ENCODE measurements at regions not wholly inside any gene's neighbourhood (a gene's known extent, or its start where the extent isn't known, plus 50 kb on each side); places are given as distances from the start of the nearest gene placed in this dataset.

DNA sequence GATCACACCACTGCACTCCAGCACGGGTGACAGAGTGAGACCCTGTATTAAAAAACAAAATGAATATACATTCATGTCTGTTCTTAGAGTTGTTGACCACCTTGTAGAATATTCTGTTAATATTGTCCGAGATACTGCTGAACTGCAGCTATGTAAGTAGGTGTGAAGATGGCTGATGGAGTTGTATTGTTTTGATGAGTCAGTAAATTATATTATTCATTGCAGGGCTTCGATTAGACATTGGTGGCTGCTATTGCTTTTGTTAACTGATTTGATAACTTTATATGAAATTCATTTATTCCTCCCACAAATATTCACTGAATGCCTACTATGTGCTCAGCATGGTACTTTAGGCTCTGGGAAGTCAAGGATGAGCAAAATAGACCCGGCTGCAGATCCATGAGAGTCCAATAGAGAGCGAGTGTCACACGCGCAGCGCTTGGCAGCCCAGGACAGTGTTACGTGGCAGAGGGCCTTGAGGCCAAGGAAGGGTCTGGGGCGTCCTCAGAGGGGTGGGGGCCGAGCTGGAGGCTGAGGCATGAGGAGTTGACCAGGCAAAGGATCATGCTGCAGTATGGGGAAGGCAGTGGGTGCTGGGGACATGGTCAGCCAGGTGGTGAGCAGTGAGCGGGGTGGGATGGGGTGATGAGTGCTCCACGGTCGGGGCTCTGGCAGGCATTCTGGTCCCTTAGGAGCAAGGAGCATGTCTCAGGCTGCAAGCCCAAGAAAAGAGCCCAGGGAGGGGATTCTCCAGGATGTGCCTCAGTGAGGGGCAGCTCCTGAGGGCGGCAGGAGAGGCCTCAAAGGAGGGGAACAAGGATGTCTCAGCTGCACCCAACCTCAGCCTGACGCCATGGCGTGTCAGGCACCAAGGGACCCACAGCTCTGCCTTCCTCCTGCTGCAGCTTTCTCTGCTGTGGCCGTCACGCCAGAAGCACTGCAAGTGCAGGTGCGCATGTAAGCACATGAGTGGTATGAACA is 243.5 kb downstream of the GADD45G start:
- ATAC-seq (ENCODE audit: low read depth) (no peak), DNase-seq (no peak)
- TF ChIP-seq, protein P1, sequence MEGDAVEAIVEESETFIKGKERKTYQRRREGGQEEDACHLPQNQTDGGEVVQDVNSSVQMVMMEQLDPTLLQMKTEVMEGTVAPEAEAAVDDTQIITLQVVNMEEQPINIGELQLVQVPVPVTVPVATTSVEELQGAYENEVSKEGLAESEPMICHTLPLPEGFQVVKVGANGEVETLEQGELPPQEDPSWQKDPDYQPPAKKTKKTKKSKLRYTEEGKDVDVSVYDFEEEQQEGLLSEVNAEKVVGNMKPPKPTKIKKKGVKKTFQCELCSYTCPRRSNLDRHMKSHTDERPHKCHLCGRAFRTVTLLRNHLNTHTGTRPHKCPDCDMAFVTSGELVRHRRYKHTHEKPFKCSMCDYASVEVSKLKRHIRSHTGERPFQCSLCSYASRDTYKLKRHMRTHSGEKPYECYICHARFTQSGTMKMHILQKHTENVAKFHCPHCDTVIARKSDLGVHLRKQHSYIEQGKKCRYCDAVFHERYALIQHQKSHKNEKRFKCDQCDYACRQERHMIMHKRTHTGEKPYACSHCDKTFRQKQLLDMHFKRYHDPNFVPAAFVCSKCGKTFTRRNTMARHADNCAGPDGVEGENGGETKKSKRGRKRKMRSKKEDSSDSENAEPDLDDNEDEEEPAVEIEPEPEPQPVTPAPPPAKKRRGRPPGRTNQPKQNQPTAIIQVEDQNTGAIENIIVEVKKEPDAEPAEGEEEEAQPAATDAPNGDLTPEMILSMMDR (IDR thresholded peaks at IDR 0.05) = no peak
- Mint-ChIP-seq H3K27me3 (no peaks in the 10 kb centered on the region), H3K36me3 (ENCODE audit: low read depth) (no peaks in the 10 kb centered on the region), H3K4me1 (no peaks in the 10 kb centered on the region), H3K4me3 (no peak overlapping the region), H3K9me3 (no peaks in the 10 kb centered on the region), H3K27ac (no peak overlapping the region)
- CTCF ChIA-PET = no interaction called here
- intact Hi-C loops (cut with micrococcal nuclease) = no loop called here
- POLR2A ChIA-PET = no interaction called here

DNA sequence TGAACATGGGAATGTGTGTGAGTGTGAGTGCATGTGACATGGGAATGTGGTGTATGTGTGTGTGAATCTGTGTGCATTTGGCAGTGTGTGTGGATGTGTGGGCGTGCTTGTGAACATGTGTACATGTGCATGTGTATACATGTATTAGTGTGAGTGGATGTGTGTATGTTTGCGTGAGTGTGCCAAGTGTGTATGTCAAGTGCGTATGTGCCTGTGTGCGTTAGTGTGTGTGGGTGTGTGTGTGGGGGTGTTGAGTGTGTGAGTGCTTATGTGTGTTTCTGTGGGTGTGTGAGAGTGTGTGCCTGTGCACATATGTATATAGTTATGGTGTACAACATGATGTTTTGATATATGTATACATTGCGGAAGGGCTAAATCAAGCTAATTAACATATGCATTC is 244.3 kb downstream of the GADD45G start:
- Mint-ChIP-seq H3K9me3 (no peaks in the 10 kb centered on the region), H3K36me3 (ENCODE audit: low read depth) (no peaks in the 10 kb centered on the region), H3K4me1 (no peaks in the 10 kb centered on the region), H3K4me3 (no peak overlapping the region), H3K27ac (no peak overlapping the region), H3K27me3 (no peaks in the 10 kb centered on the region)
- intact Hi-C loops (cut with micrococcal nuclease) = no loop called here
- DNase-seq = no peak
- TF ChIP-seq, protein P1 (IDR thresholded peaks at IDR 0.05) = no peak
- CTCF ChIA-PET = no interaction called here
- no peak for ATAC-seq (ENCODE audit: low read depth)
- POLR2A ChIA-PET = interaction anchor here (0.6 kb wide), 1 partner anchor 14 kb away, joined by 3 read pairs; no protein-coding TSS in a partner anchor

DNA sequence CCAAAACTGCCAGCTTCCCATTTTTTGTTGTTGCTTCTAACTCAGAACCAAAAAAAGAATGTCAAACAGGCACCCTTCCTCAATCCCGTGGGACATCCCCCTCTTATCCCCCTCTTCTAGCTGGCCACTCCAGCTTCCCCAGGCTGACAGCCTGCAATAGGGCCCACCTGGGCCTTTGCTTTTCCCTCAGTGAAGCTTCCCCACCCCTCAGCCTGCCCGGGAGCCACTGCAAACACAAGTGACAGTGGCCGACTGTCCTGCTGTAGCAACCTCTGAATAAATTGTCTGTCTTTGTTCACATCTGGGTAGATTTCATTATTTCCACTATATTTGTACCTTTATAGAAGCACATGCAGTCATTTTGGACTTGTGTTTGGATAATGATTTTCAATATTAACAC is 245.3 kb downstream of the GADD45G start:
- H3K27me3 Mint-ChIP-seq = no peaks in the 10 kb centered on the region
- CTCF ChIA-PET = no interaction called here
- POLR2A ChIA-PET = no interaction called here
- DNase-seq (no peak), ATAC-seq (ENCODE audit: low read depth) (no peak)
- no peak overlapping the region for H3K27ac Mint-ChIP-seq
- H3K9me3 Mint-ChIP-seq = no peaks in the 10 kb centered on the region
- intact Hi-C loops (cut with micrococcal nuclease) = no loop called here
- no peaks in the 10 kb centered on the region for H3K4me1 Mint-ChIP-seq
- TF ChIP-seq, protein P1 (IDR thresholded peaks at IDR 0.05) = no peak
- H3K36me3 Mint-ChIP-seq (ENCODE audit: low read depth) = no peaks in the 10 kb centered on the region
- H3K4me3 Mint-ChIP-seq = no peak overlapping the region

DNA sequence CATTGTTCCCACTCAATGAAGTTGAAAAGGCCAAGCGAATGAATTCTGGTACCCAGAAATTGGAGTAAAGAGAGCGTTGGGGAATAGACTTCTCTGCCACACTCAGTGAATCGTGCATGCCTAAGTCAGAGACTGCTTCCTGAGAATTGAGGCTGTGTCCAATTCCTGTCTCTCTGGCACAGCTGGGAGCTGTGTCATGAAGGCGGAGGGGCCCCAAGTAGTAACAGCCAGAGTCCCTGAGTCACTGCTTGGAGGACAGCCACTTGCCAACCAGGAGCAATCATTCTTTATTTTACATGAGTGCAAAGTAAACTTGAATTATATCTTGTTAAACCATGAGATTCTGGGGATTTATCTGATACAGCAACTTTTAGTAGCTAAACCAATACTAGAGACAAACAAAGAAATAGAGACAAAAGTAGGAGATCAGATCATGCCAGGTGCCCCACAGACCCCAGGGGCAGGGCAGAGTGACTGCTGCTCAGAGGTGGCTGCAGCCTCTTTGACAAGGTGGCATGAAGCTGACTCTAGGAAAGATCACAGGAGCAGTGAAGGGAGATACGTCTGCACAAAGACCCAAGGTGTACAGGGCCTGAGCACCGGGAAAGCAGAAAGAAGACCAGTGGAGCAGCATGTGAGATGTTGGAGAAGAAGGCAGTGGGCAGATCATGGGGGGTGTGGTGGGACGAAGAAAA is 246.0 kb downstream of the GADD45G start:
- DNase-seq = no peak
- H3K36me3 Mint-ChIP-seq (ENCODE audit: low read depth) = no peaks in the 10 kb centered on the region
- POLR2A ChIA-PET = no interaction called here
- H3K4me3 Mint-ChIP-seq = no peak overlapping the region
- ATAC-seq (ENCODE audit: low read depth) = no peak
- H3K27ac Mint-ChIP-seq = no peak overlapping the region
- TF ChIP-seq, protein P1 (IDR thresholded peaks at IDR 0.05) = no peak
- no peaks in the 10 kb centered on the region for H3K9me3 Mint-ChIP-seq
- intact Hi-C loops (cut with micrococcal nuclease) = no loop called here
- H3K4me1 Mint-ChIP-seq = no peaks in the 10 kb centered on the region
- no peaks in the 10 kb centered on the region for H3K27me3 Mint-ChIP-seq
- CTCF ChIA-PET = no interaction called here

DNA sequence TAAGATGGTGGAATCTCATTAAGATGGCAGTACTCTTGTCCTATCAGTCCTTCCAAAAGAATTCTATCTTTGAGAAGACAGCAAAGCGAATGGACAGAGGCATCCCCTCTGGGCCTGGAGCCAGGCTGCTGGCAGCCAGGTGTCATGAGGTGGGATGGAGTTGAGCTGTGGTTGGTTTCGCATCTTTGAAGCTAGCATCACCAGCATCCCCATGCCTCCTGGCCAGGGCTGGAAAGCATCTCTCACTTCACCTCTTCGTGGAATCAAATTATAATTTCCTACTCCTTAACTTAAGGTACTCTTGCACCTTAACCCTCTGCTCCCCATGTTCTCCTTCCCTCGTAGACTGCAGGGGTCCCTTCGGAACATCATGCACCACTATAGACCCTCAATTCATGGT is 248.3 kb downstream of the GADD45G start:
- no peaks in the 10 kb centered on the region for H3K36me3 Mint-ChIP-seq (ENCODE audit: low read depth)
- H3K27me3 Mint-ChIP-seq = no peaks in the 10 kb centered on the region
- POLR2A ChIA-PET = no interaction called here
- H3K4me1 Mint-ChIP-seq = no peaks in the 10 kb centered on the region
- intact Hi-C loops (cut with micrococcal nuclease) = no loop called here
- CTCF ChIA-PET = no interaction called here
- H3K27ac Mint-ChIP-seq = no peak overlapping the region
- TF ChIP-seq, protein P1 (IDR thresholded peaks at IDR 0.05) = no peak
- no peaks in the 10 kb centered on the region for H3K9me3 Mint-ChIP-seq
- no peak for ATAC-seq (ENCODE audit: low read depth)
- no peak overlapping the region for H3K4me3 Mint-ChIP-seq
- no peak for DNase-seq

Data from activated B cell treated with CpG ODN at 0.5 μM for 24 hours (primary cell).